ENCODE measurements at regions not wholly inside any gene's neighbourhood (a gene's known extent, or its start where the extent isn't known, plus 50 kb on each side); places are given as distances from the start of the nearest gene placed in this dataset.

- CTCF ChIA-PET, result no interaction called here
- H3K36me3 Mint-ChIP-seq (ENCODE audit: insufficient read depth, unreplicated experiment), result no peaks in the 10 kb centered on the region
- TF ChIP-seq CTCF (IDR thresholded peaks at IDR 0.05; ENCODE audit: unreplicated experiment), result no peak
- no peak overlapping the region for H3K4me3 Mint-ChIP-seq (ENCODE audit: low read depth, unreplicated experiment)
- BruUV-seq (replicated peaks), result no TSS peak
- peaks cover 14% of the 10 kb centered on the region for H3K4me1 Mint-ChIP-seq (ENCODE audit: low read depth, unreplicated experiment)
- intact Hi-C loops (cut with micrococcal nuclease; ENCODE audit: unreplicated experiment), result loop anchor here (10.0 kb wide), 1 partner anchor 56 kb away; no protein-coding TSS in a partner anchor
- H3K27ac Mint-ChIP-seq (ENCODE audit: unreplicated experiment), result no peak overlapping the region
- H3K9me3 Mint-ChIP-seq (ENCODE audit: low read depth, unreplicated experiment), result peaks cover 12% of the 10 kb centered on the region
- no peak for DNase-seq
- H3K27me3 Mint-ChIP-seq (ENCODE audit: unreplicated experiment), result no peaks in the 10 kb centered on the region
These were observed 436.4 kb downstream of the FBXO15 start for GRCh38 chr18:73711256-73711655.

GRCh38 chr18:73708591-73708990 is 439.0 kb downstream of the FBXO15 start:
- intact Hi-C loops (cut with micrococcal nuclease; ENCODE audit: unreplicated experiment), result no loop called here
- CTCF ChIA-PET, result no interaction called here
- no peak for DNase-seq
- no peak overlapping the region for H3K27ac Mint-ChIP-seq (ENCODE audit: unreplicated experiment)
- H3K4me1 Mint-ChIP-seq (ENCODE audit: low read depth, unreplicated experiment), result peaks cover 15% of the 10 kb centered on the region
- H3K27me3 Mint-ChIP-seq (ENCODE audit: unreplicated experiment), result no peaks in the 10 kb centered on the region
- H3K9me3 Mint-ChIP-seq (ENCODE audit: low read depth, unreplicated experiment), result peaks cover 14% of the 10 kb centered on the region
- BruUV-seq (replicated peaks), result no TSS peak
- H3K36me3 Mint-ChIP-seq (ENCODE audit: insufficient read depth, unreplicated experiment), result no peaks in the 10 kb centered on the region
- H3K4me3 Mint-ChIP-seq (ENCODE audit: low read depth, unreplicated experiment), result no peak overlapping the region
- TF ChIP-seq CTCF (IDR thresholded peaks at IDR 0.05; ENCODE audit: unreplicated experiment), result no peak

GRCh38 chr18:73707035-73707434 is 440.6 kb downstream of the FBXO15 start:
- DNase-seq, result no peak
- H3K9me3 Mint-ChIP-seq (ENCODE audit: low read depth, unreplicated experiment), result peaks cover 9% of the 10 kb centered on the region

GRCh38 chr18:73697353-73697752 is 450.3 kb downstream of the FBXO15 start:
- H3K4me3 Mint-ChIP-seq (ENCODE audit: low read depth, unreplicated experiment), result no peak overlapping the region
- TF ChIP-seq CTCF (IDR thresholded peaks at IDR 0.05; ENCODE audit: unreplicated experiment), result no peak
- no TSS peak for BruUV-seq (replicated peaks)
- intact Hi-C loops (cut with micrococcal nuclease; ENCODE audit: unreplicated experiment), result no loop called here
- no peak for DNase-seq
- CTCF ChIA-PET, result no interaction called here
- H3K27me3 Mint-ChIP-seq (ENCODE audit: unreplicated experiment), result no peaks in the 10 kb centered on the region
- no peaks in the 10 kb centered on the region for H3K36me3 Mint-ChIP-seq (ENCODE audit: insufficient read depth, unreplicated experiment)
- no peak overlapping the region for H3K27ac Mint-ChIP-seq (ENCODE audit: unreplicated experiment)
- H3K4me1 Mint-ChIP-seq (ENCODE audit: low read depth, unreplicated experiment), result no peaks in the 10 kb centered on the region
- H3K9me3 Mint-ChIP-seq (ENCODE audit: low read depth, unreplicated experiment), result peaks cover 3% of the 10 kb centered on the region

More at GRCh38 chr18:73707035-73707434, 440.6 kb downstream of the FBXO15 start:
- CTCF ChIA-PET, result no interaction called here
- H3K27ac Mint-ChIP-seq (ENCODE audit: unreplicated experiment), result no peak overlapping the region
- H3K36me3 Mint-ChIP-seq (ENCODE audit: insufficient read depth, unreplicated experiment), result no peaks in the 10 kb centered on the region
- intact Hi-C loops (cut with micrococcal nuclease; ENCODE audit: unreplicated experiment), result no loop called here
- H3K4me1 Mint-ChIP-seq (ENCODE audit: low read depth, unreplicated experiment), result peaks cover 15% of the 10 kb centered on the region
- TF ChIP-seq CTCF (IDR thresholded peaks at IDR 0.05; ENCODE audit: unreplicated experiment), result no peak
- no TSS peak for BruUV-seq (replicated peaks)
- no peaks in the 10 kb centered on the region for H3K27me3 Mint-ChIP-seq (ENCODE audit: unreplicated experiment)
- no peak overlapping the region for H3K4me3 Mint-ChIP-seq (ENCODE audit: low read depth, unreplicated experiment)

All from Calu3 (cell line).